ENCODE measurements at regions not wholly inside any gene's neighbourhood (a gene's known extent, or its start where the extent isn't known, plus 50 kb on each side); places are given as distances from the start of the nearest gene placed in this dataset.

DNA sequence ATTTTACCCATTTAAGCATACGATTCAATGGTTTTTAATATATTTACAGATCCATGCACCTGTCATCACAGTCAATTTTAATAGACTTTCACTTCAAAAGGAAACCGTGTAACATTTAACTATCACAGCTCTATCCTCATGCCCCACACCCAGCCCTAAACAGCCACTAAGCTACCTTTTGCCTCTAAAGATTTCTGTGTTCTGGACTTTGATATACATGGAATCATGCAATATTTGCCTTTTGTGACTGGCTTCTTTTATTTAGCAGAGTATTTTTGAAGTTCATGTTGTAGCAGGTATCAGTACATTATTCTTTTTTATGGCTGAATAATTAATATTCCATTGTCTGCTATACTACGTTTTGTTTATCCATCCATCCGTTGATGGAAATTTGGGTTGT is 50.3 kb upstream of the STX16 start:
- no peak for DNase-seq

DNA sequence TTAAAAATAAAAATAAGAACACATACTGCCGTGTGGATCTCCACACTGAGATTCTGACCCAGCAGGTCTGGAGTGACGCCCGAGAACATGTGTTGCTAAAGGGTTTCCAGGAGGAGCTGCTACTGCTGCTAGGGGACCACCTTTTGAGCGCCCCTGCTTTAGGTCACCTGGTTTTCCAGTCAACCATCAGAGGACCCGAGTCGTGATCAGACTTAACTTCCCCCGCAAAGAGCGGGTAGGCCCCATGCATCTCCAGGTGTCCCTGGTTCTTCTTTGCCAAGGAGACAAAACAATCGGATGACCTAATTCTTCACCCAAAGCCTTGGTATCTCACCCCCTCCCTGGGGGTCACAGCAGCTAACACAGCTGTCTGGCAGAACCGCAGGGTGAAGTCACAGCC is 51.1 kb upstream of the STX16 start:
- no peak for DNase-seq

DNA sequence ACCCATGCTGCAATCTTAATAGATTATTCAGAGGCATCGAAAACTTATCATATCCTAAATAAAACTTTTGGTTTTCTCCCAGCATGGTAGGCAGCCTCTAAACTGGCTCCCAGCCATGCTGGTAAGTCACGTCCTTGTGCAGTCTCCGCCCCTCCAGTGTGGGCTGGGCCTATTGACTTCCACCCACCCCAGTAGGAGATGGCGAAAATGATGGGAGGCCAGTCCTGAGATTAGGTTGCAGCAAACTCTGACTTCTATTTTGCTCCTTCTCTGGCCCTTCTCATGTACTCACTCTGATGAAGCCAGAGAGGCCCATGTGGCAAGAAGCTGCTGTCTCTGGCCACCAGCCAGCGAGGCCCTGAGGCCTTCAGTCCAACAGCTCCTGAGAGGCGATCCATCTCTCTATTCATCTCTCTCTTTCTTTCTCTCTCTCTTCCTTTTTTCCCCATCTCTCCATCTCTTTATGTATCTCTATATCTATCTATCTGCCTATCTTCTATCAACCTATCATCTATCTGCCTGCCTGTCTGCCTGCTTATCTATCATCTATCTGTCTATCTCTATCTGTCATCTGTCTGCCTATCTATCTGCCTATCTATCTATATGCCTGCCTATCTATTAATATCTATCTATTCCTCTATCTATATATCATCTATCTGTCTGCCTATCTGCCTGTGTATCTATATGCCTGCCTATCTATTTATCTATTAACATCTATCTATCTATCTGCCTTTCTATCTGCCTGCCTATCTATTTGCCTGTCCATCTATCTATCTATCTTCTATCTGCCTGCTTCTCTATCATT is 52.7 kb upstream of the STX16 start:
- DNase-seq, result no peak

DNA sequence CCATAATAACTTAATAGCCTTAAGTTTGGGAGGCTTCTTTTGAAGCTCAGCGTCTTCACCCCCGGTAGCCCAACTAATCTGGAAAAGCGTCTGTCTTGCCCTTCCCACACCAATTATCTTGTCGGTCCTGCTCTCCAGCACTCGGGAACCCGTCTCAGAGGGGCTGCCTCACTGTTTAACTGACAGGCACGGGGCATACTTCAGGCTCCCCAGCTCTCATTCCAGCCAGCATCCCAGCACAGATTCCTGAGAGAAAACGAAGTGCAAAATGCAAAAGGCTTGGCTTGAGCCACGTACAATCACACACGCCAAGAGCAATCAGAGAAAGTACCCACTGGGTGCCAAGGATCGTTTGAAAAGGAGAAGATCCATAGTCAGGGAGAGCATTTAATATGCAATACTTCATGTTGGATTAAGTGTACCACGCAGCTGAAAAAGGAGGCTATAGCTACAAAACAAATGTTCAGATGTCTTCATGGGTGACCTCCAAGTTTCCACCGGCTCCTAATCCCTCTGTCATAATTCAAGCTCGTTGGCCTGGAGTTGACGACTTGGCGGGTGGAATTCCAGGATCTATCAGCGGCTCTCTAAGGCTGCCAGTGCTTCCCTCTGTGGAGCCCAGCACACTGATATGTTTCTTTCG is 53.7 kb upstream of the STX16 start:
- DNase-seq, result no peak

- DNase-seq, result no peak
These were observed 54.3 kb upstream of the STX16 start for GRCh38 chr20:58596750-58597248.

GRCh38 chr20:58596244-58596643 is 54.8 kb upstream of the STX16 start:
- no peak for DNase-seq

DNA sequence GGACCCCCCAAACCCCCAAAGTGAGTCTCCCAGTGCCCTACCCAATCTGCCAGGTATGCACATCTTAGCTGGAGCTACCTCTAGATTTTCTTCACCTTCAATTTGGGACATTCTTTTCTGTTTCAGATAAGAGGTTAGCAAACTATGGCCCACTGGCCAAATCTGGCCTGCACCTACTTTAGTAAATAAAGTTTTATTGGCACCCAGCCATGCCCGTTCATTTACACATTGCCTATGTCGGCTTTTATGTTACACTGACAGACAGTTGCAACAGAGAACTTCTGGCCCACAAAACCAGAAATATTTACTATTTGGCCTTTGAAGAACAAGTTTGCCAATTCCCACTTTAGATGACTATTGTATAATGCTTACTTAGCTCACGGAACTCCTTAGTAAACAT is 55.9 kb upstream of the STX16 start:
- DNase-seq, result no peak

DNA sequence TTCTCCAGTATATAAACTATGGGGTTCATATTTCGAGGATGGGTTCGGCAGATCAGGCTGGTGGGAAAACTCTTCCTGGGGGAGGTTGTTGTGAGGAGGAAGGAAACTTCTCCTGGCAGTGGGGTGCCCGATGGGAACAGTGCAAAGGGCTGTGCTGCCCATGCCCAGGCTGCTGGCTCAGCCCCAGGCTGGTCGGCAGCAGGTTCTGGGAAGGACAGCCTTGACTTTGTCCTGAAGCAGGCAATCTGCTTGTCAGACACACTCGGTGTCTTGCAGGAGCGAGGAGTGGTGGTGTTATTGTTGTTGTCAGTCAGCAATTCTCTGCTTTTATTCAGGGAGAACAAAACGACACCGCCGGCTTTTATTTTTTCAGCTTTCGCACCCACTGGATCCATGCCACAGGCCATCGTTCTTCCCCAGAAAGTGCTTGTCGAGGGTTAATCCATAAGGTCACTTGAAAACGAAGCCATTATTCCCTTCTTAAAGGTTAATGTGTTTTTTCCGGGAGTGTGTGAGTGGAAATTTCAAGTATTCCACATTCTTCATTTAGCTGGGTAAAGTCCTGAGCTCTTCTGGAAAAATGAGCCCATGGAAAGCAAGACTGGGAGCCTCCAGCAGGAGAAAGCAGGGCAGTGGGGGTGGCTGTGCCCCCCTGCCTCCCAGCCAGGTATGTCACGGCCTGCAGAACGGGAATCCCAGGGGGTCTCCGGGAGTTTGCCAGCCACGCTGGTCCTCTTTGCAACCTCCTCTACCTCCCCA is 57.0 kb upstream of the STX16 start:
- DNase-seq, result no peak

GRCh38 chr20:58592076-58592695 is 58.9 kb upstream of the STX16 start:
- no peak for DNase-seq

GRCh38 chr20:58590679-58591473 is 60.2 kb upstream of the STX16 start:
- no peak for DNase-seq

GRCh38 chr20:58587467-58587866 is 63.6 kb upstream of the STX16 start:
- no peak for DNase-seq

- no peak for DNase-seq
These were observed 64.5 kb upstream of the STX16 start for GRCh38 chr20:58586565-58587093.

DNA sequence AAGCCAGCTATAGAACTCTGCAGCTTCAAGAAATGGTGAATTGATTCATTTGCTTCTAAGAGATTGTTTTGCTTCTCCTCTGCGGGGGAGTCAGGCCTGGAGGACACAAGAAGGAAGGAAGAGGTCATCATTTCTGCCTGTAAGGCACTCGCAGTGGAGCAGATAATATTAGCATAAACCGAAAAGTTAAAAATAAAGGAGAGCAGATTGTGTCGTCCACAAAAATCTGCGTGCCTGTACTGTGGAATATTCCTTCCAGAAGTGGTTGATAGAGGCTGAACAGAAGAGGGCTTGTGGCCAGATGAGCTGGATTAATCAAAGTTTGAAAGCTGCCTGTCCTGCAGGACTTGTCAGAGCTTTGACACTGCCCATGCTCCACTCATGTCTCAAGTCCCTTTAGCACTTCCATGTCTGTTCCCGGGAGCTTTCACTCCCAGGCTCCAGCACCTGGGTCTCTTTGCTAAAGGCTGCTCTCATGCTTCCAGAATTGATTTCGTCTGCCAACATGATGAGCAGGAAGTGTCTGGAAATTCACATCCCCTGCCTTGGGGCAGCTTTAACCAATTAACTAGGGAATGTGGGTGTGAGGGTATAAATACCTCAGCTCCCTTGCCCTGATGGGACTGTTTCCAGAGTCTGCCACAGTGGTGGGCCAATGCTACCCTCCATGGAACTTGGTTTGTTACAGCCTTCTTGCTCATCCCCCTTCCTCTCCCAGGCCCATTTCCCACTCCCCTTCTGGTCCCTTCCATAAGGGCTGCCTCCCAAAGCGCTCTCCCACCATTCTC is 65.1 kb upstream of the STX16 start:
- no peak for DNase-seq

GRCh38 chr20:58584881-58585752 is 66.0 kb upstream of the STX16 start:
- DNase-seq, result no peak

DNA sequence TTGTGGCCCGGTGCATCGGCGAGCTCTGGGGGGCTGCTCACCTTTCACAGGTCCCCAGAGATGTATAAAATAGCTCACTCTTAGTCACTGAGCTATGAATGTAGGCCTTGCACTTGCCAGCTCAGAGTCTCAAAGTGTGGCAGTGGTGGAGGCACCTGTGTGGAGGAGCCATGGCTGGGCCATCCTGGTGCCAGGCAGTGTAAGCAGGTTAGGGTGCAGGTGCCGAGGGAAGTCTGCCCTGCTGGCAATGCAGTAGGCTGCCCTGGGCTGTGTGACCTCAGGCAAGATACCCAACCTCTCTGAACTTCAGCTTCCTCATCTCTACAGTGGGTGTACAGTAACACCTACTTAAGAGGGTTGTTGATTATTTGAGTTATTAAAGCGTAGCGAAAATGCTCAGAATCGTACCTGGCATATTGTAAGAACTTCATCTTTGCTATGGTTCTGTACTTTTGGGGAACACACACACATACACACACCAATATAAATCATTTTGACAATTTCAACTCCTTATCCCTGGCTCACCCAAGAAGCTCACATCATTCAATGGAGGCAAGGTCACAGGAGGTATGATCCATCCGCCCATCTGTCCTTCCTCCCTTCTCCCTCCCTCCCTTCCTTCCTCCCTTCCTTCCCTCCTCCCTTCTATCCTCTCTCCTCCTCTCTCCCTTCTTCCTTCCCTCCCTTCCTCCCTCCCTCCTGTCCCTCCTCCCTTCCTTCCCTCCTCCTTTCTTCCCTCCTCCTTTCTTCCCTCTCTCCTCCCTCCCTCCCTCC is 66.8 kb upstream of the STX16 start:
- no peak for DNase-seq

DNA sequence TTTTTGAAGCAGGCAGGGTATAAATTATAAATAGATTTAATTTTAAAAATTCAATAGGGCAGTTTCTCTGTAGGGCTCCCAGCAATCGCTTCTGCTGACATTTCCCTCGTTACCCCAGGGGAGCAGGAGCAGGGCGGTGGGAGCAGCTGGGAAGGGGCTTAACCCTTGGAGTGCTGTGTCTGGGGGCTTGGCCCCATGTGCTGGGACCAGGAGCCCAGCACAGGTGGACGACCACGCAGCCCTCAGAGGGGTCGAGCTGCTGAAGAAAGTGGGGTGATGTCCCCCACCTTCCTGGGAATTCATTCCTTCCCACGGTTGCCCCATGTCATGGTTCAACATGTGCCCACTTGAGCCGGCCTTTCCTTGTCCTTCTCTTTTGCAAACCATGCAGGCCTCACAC is 67.5 kb upstream of the STX16 start:
- DNase-seq, result no peak

DNA sequence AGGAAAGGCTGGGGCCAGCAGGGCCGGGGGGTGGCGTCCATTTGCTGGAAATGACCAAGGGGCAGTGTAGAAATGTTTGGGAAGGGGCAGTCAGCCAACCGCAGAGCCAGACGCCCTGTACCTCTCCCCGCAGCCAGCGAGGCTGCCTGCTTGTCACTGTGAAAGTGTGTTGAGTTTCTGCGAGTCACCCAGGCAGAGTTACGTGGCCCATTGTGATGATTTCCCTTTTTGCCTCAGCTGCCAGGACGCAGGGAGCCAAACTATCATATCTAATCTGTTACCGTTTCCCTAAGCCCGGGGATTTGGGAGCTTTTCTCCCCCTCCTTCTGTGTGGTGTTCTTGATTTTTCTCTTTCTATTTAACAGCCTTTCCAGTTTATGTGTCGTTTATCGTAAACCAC is 67.9 kb upstream of the STX16 start:
- DNase-seq, result no peak

DNA sequence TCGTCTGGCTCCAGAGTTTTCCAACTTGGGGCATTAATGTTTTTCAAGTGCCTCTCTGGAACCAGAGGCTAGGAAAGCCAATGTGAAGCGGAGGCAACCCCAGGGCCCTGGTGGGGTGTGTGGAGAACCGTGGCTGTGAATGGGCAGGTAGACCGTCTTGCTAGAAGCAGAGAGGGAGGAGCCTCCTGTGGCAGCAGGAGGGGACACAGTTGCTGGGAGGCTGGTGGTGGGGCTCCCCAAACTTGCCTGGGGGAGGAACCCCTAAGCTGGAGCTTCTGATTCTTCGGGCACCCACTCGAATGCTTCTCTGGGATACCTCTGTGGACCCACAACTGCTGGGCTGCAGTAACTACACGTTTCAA is 65.3 kb upstream of the APCDD1L start:
- DNase-seq, result no peak

DNA sequence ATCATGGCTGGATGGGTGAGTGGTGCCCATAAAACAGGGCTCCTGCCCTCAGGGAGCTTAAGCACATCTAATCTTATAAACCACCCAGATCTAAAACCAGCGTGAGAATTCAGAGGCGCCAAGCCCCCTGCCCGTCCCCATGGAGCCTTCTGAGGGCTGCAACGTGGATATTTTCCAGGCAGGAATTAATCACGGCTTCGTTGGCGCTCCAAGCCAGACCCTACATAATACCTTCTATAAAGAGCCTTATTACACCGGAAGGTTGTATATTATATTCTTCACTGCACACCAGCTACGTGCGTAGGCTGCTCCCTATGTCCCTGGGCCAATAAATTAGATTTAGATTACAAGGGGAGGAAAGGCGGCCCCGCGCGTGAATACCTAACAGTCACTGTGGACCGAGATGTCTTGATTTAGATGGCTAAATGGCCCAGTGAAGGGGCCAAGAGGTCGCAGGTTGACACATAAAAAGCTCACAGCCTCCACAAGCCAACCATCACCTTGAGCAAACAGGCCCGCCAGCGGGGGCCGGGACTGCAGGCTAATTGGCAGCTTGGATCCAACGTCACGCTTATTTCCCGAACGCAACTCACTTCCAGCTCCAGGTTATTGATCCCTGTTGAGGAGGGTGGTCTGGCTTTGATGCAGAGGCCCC is 64.7 kb upstream of the APCDD1L start:
- no peak for DNase-seq
